IMR-90 (cell line): ENCODE measurements at regions not wholly inside any gene's neighbourhood (a gene's known extent, or its start where the extent isn't known, plus 50 kb on each side); places are given as distances from the start of the nearest gene placed in this dataset.

Experiments
- ATAC-seq: fragments of 200-7000 bp; cut with Tn5 transposase; 2 replicates; pipeline ENCODE4 v1.9.1; 2020; ENCODE audit warnings: low read depth, mild to moderate bottlenecking, moderate library complexity
- BruUV-seq: library from RNA; stranded (reverse); fragments of 400-500 nt; replicated peaks from 2 replicates; lab custom pipeline; 2021; lab: Mats Ljungman, UMichigan
- CTCF ChIA-PET: fragments of 300-600 bp; formaldehyde crosslinking; extraction: SDS; loops from one replicate; lab custom pipeline; 2021; ENCODE audit warnings: antibody characterized with exemption; lab: Yijun Ruan, JAX
- POLR2A ChIA-PET: fragments of 300-600 bp; sonication (Branson Sonifier 250); formaldehyde crosslinking; loops from one replicate; lab custom pipeline; 2022; ENCODE audit warnings: antibody characterized with exemption; ENCODE audit not compliant: unreplicated experiment; lab: Charles Lee
- DNase-seq: peaks from one replicate; pipeline ENCODE4 v3.0.0; 2013
- H2AFZ ChIP-seq: replicated peaks from 2 replicates; pipeline ENCODE3; 2013; ENCODE audit warnings: low read length, mild to moderate bottlenecking; ENCODE audit not compliant: poor library complexity
- H2AK5ac ChIP-seq: 2 replicates; pipeline ENCODE4 v1.6.1; 2013; ENCODE audit warnings: low read depth, low read length, inconsistent platforms
- H2AK9ac ChIP-seq: replicated peaks from 2 replicates; pipeline ENCODE3; 2013; ENCODE audit warnings: mild to moderate bottlenecking, low read depth, low read length, moderate library complexity; ENCODE audit not compliant: poor library complexity
- H2BK120ac ChIP-seq: 2 replicates; pipeline ENCODE4 v1.6.1; 2013; ENCODE audit warnings: low read depth, low read length, inconsistent platforms
- H2BK15ac ChIP-seq: 3 replicates; pipeline ENCODE4 v1.6.1; 2013; ENCODE audit warnings: low read depth, low read length, inconsistent platforms
- H2BK20ac ChIP-seq: 2 replicates; pipeline ENCODE4 v1.6.1; 2013; ENCODE audit warnings: low read depth, mild to moderate bottlenecking, inconsistent platforms, low read length, moderate library complexity
- H2BK5ac ChIP-seq: 2 replicates; pipeline ENCODE4 v1.6.1; 2013; ENCODE audit warnings: mild to moderate bottlenecking, low read depth, low read length, inconsistent platforms; ENCODE audit not compliant: poor library complexity, severe bottlenecking
- H3K14ac ChIP-seq: replicated peaks from 2 replicates; pipeline ENCODE4 v1.6.1; 2013; ENCODE audit warnings: low read depth, low read length, inconsistent platforms
- H3K18ac ChIP-seq: 2 replicates; pipeline ENCODE4 v1.6.1; 2013; ENCODE audit warnings: low read depth, low read length, control low read depth
- H3K23ac ChIP-seq: 2 replicates; pipeline ENCODE4 v1.6.1; 2013; ENCODE audit warnings: low read depth, low read length, inconsistent platforms
- H3K27ac ChIP-seq: 2 replicates; pipeline ENCODE4 v1.5.1; 2013; ENCODE audit warnings: mild to moderate bottlenecking, control low read depth, low read length; ENCODE audit not compliant: insufficient read depth
- H3K27me3 ChIP-seq: 2 replicates; pipeline ENCODE4 v1.6.1; 2013; ENCODE audit warnings: low read length; ENCODE audit not compliant: control insufficient read depth, insufficient read depth
- H3K36me3 ChIP-seq: 2 replicates; pipeline ENCODE4 v1.6.1; 2013; ENCODE audit warnings: low read length, mixed read lengths; ENCODE audit not compliant: control insufficient read depth, insufficient read depth
- H3K4ac ChIP-seq: 2 replicates; pipeline ENCODE4 v1.6.1; 2013; ENCODE audit warnings: low read depth, low read length, inconsistent platforms
- H3K4me1 ChIP-seq: 2 replicates; pipeline ENCODE4 v1.6.1; 2013; ENCODE audit warnings: low read length, mixed read lengths; ENCODE audit not compliant: control insufficient read depth, insufficient read depth
- H3K4me2 ChIP-seq: 2 replicates; pipeline ENCODE4 v1.6.1; 2013; ENCODE audit warnings: low read depth, mild to moderate bottlenecking, control low read depth, low read length, moderate library complexity
- H3K4me3 ChIP-seq: 2 replicates; pipeline ENCODE4 v1.5.1; 2013; ENCODE audit warnings: low read depth, mild to moderate bottlenecking, control low read depth, low read length, moderate library complexity; ENCODE audit not compliant: insufficient read depth
- H3K56ac ChIP-seq: 2 replicates; pipeline ENCODE4 v1.6.1; 2013; ENCODE audit warnings: low read length, inconsistent platforms; ENCODE audit not compliant: insufficient read depth; ENCODE audit errors: extremely low read depth
- H3K79me1 ChIP-seq, 2 experiments: 2 replicates each; pipeline ENCODE4 v1.6.1; 2013; ENCODE audit warnings: low read length in 2 of 2, inconsistent platforms in 1 of 2, low read depth in 1 of 2
- H3K9ac ChIP-seq: 2 replicates; pipeline ENCODE4 v1.6.1; 2013; ENCODE audit warnings: low read depth, low read length, control low read depth
- H3K9me1 ChIP-seq: 2 replicates; pipeline ENCODE4 v1.6.1; 2013; ENCODE audit warnings: low read length, inconsistent platforms; ENCODE audit not compliant: insufficient read depth
- H3K9me3 ChIP-seq: 2 replicates; pipeline ENCODE4 v1.6.1; 2013; ENCODE audit warnings: low read length; ENCODE audit not compliant: control insufficient read depth, insufficient read depth
- H4K20me1 ChIP-seq: 2 replicates; pipeline ENCODE4 v1.6.1; 2013; ENCODE audit warnings: low read length, inconsistent platforms; ENCODE audit not compliant: insufficient read depth
- H4K5ac ChIP-seq: 2 replicates; pipeline ENCODE4 v1.6.1; 2013; ENCODE audit warnings: mild to moderate bottlenecking, low read depth, low read length, control low read depth
- H4K8ac ChIP-seq, 2 experiments: 2 replicates each; pipeline ENCODE4 v1.6.1; 2013; ENCODE audit warnings: low read depth in 2 of 2, low read length in 2 of 2, control low read depth in 1 of 2, inconsistent platforms in 1 of 2
- H4K91ac ChIP-seq: 2 replicates; pipeline ENCODE4 v1.6.1; 2013; ENCODE audit warnings: low read depth, low read length, inconsistent platforms; ENCODE audit not compliant: insufficient read depth
- WGBS, 2 experiments: methylation state at CpG; one replicate each; pipeline versions ENCODE4 v1.1.5 to v1.1.7; 2013; ENCODE audit warnings: missing lambda C conversion rate in 2 of 2; ENCODE audit not compliant: insufficient read length in 1 of 2; ENCODE audit errors: extremely low coverage in 2 of 2; 5-methylcytosine and 5-hydroxymethylcytosine counted together
- dilution Hi-C: fragments of 300-500 bp; cut with HindIII; formaldehyde crosslinking; loops from one replicate; pipeline ENCODE4 v1.14.3; 2018; ENCODE audit warnings: low sequenced_read_pairs; ENCODE audit not compliant: unreplicated experiment
- in situ Hi-C: fragments of 300-500 bp; cut with MboI; formaldehyde crosslinking; loops from 3 replicates; pipeline ENCODE4 v1.14.3; 2019; ENCODE audit warnings: low sequenced_read_pairs, inconsistent platforms, mixed read lengths
- intact Hi-C: fragments of 100-400 bp; cut with micrococcal nuclease; formaldehyde crosslinking; loops from 2 replicates; pipeline ENCODE4 v1.10.0; 2022
- TF ChIP-seq, protein P1 (sequence below): fragments of 150-350 bp; IDR thresholded peaks from 2 replicates; pipeline ENCODE4 v1.6.1; 2016; ENCODE audit warnings: low read depth, mild to moderate bottlenecking, low read length, moderate library complexity, borderline replicate concordance

- Histone ChIP-seq H3K79me1 (no peaks in the 10 kb centered on the region), H4K91ac (no peak overlapping the region), H3K4ac (no peak overlapping the region), H3K4me3 (no peak overlapping the region), H3K27ac (no peak overlapping the region), H3K14ac (no peak overlapping the region), H3K4me1 (no peaks in the 10 kb centered on the region), H3K23ac (no peak overlapping the region), H2AK5ac (no peak overlapping the region), H3K27me3 (no peaks in the 10 kb centered on the region), H3K18ac (no peak overlapping the region), H2BK20ac (no peak overlapping the region), H4K5ac (no peak overlapping the region), H2BK120ac (no peak overlapping the region), H3K56ac (no peak overlapping the region), H4K20me1 (no peaks in the 10 kb centered on the region), H4K8ac (no peak overlapping the region), H2BK15ac (no peak overlapping the region), H3K9ac (no peak overlapping the region), H3K36me3 (no peaks in the 10 kb centered on the region), H2AFZ (no peak overlapping the region), H3K9me3 (no peaks in the 10 kb centered on the region), H3K9me1 (no peaks in the 10 kb centered on the region), H3K4me2 (no peak overlapping the region), H2BK5ac (no peak overlapping the region), H2AK9ac (no peak overlapping the region)
- DNase-seq (peak; percentile 10), ATAC-seq (no peak)
- intact Hi-C loops (no loop called here), in situ Hi-C loops (no loop called here), dilution Hi-C loops (no loop called here)
- BruUV-seq: no TSS peak
- TF ChIP-seq, protein P1, sequence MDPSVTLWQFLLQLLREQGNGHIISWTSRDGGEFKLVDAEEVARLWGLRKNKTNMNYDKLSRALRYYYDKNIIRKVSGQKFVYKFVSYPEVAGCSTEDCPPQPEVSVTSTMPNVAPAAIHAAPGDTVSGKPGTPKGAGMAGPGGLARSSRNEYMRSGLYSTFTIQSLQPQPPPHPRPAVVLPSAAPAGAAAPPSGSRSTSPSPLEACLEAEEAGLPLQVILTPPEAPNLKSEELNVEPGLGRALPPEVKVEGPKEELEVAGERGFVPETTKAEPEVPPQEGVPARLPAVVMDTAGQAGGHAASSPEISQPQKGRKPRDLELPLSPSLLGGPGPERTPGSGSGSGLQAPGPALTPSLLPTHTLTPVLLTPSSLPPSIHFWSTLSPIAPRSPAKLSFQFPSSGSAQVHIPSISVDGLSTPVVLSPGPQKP: no peak
- no CpG with 5 or more reads among the region's 2 CpGs for WGBS, 2 experiments
- ChIA-PET POLR2A (no interaction called here), CTCF (no interaction called here)
These were observed 948.2 kb downstream of the EPHA3 start for GRCh38 chr3:90055666-90056065.
